ENCODE measurements at regions not wholly inside any gene's neighbourhood (a gene's known extent, or its start where the extent isn't known, plus 50 kb on each side); places are given as distances from the start of the nearest gene placed in this dataset.

DNA sequence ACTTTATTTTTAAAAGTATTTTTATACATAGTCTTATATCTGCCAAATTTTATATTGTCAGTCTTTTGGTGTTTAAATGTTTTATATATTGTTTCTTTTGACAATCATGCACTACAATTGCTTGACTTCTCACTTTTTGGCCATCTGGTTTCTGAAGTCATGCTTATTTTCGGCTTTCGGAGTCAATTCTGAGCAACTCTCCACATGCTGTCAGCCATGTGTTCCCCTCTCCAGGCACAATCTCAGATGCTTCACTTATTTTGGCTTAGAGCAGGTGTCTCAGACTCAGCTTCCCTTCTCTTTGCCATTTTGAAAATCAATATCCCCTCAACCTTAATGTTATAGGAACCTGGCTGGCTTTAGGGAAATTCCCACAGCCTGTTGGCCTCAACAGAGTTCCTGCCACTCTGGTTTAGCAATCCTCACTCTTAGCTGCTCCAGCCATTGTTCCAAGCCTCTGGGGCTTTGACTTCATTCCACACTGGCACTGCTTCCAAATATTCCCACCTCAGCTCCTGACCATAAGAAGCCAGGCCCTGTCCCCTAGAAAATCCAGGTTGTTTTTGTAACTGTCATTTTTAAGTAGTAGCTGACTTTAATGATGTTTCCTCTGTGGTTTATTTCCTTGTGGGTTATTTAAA lies 125.5 kb upstream of the FAR2 start:
- Histone ChIP-seq H3K9me3 (ENCODE audit: low read depth, low read length, poor library complexity, severe bottlenecking) (no peaks in the 10 kb centered on the region), H3K27me3 (replicated peaks; ENCODE audit: insufficient read depth, low read depth, low read length, poor library complexity) (no peaks in the 10 kb centered on the region), H3K4me3 (ENCODE audit: low read depth, low read length, poor library complexity, severe bottlenecking) (no peak overlapping the region), H3K4me1 (ENCODE audit: insufficient read depth, low read length, poor library complexity, severe bottlenecking) (no peaks in the 10 kb centered on the region), H3K36me3 (ENCODE audit: insufficient read depth, low read length, poor library complexity, severe bottlenecking) (no peaks in the 10 kb centered on the region), H3K27ac (ENCODE audit: low read depth, low read length, poor library complexity, severe bottlenecking) (no peak overlapping the region)
- DNase-seq (ENCODE audit: low spot score), result no peak
- CTCF ChIA-PET, result no interaction called here
- POLR2A ChIA-PET (ENCODE audit: low non-redundant PET), result no interaction called here
- intact Hi-C loops (cut with micrococcal nuclease; ENCODE audit: unreplicated experiment), result no loop called here
- TF ChIP-seq, protein P1, sequence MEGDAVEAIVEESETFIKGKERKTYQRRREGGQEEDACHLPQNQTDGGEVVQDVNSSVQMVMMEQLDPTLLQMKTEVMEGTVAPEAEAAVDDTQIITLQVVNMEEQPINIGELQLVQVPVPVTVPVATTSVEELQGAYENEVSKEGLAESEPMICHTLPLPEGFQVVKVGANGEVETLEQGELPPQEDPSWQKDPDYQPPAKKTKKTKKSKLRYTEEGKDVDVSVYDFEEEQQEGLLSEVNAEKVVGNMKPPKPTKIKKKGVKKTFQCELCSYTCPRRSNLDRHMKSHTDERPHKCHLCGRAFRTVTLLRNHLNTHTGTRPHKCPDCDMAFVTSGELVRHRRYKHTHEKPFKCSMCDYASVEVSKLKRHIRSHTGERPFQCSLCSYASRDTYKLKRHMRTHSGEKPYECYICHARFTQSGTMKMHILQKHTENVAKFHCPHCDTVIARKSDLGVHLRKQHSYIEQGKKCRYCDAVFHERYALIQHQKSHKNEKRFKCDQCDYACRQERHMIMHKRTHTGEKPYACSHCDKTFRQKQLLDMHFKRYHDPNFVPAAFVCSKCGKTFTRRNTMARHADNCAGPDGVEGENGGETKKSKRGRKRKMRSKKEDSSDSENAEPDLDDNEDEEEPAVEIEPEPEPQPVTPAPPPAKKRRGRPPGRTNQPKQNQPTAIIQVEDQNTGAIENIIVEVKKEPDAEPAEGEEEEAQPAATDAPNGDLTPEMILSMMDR (conservative IDR thresholded peaks at IDR 0.05; ENCODE audit: low read depth, low read length), result no peak
- TF ChIP-seq EZH2 (IDR thresholded peaks at IDR 0.05; ENCODE audit: borderline replicate concordance, low read depth, low read length, poor library complexity, severe bottlenecking), result no peak
- BruUV-seq (replicated peaks), result no TSS peak

DNA sequence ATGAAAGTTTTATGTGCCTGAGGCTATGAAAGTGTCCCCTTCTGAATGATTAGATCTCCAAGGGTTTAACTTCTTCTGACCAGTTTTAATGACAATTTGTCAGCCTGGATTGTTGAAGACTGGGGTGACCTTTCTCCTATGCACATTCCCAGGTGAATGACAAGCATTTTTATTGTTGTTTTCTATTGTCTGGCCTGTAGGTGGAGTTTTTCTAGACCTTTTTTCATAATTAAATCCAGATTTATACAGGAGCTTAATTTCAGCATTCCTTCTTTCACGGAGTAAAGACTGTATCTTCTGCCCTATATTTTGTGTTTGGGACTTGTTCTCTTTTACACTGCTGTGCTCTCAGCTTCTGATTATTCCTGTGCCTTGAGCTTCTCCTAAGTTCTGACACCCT lies 125.0 kb upstream of the FAR2 start:
- Histone ChIP-seq H3K9me3 (ENCODE audit: low read depth, low read length, poor library complexity, severe bottlenecking) (no peaks in the 10 kb centered on the region), H3K36me3 (ENCODE audit: insufficient read depth, low read length, poor library complexity, severe bottlenecking) (no peaks in the 10 kb centered on the region), H3K4me3 (ENCODE audit: low read depth, low read length, poor library complexity, severe bottlenecking) (no peak overlapping the region), H3K27ac (ENCODE audit: low read depth, low read length, poor library complexity, severe bottlenecking) (no peak overlapping the region), H3K4me1 (ENCODE audit: insufficient read depth, low read length, poor library complexity, severe bottlenecking) (no peaks in the 10 kb centered on the region), H3K27me3 (replicated peaks; ENCODE audit: insufficient read depth, low read depth, low read length, poor library complexity) (no peaks in the 10 kb centered on the region)
- no peak for DNase-seq (ENCODE audit: low spot score)
- no TSS peak for BruUV-seq (replicated peaks)
- TF ChIP-seq EZH2 (IDR thresholded peaks at IDR 0.05; ENCODE audit: borderline replicate concordance, low read depth, low read length, poor library complexity, severe bottlenecking), result no peak
- TF ChIP-seq, protein P1 (conservative IDR thresholded peaks at IDR 0.05; ENCODE audit: low read depth, low read length), result no peak; the same call in 1 of the 2 replicates
- ChIA-PET POLR2A (ENCODE audit: low non-redundant PET) (no interaction called here), CTCF (no interaction called here)
- intact Hi-C loops (cut with micrococcal nuclease; ENCODE audit: unreplicated experiment), result no loop called here

DNA sequence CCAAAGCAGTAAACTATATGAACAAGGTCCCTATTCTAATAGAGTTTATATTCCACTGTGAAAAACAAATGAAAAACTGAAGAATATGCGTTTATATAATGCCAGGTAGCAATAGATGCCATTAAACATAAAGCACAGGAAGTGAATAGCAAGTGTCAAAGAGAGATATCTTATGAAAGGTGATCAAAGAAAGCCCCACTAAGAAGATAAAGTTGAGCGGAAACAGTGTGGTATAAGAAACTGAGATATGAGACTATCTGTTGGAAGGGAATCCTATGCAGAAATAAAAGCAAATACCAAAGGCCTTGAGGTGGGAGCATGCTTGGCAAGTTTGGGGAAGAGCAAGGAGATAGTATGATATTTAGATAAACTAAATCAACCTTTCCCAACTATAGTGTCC lies 123.1 kb upstream of the FAR2 start:
- ChIA-PET POLR2A (ENCODE audit: low non-redundant PET) (no interaction called here), CTCF (no interaction called here)

More for the DNA sequence above, 123.1 kb upstream of the FAR2 start:
- no TSS peak for BruUV-seq (replicated peaks)
- Histone ChIP-seq H3K36me3 (ENCODE audit: insufficient read depth, low read length, poor library complexity, severe bottlenecking) (no peaks in the 10 kb centered on the region), H3K4me3 (ENCODE audit: low read depth, low read length, poor library complexity, severe bottlenecking) (no peak overlapping the region), H3K9me3 (ENCODE audit: low read depth, low read length, poor library complexity, severe bottlenecking) (no peaks in the 10 kb centered on the region), H3K27me3 (replicated peaks; ENCODE audit: insufficient read depth, low read depth, low read length, poor library complexity) (no peaks in the 10 kb centered on the region), H3K4me1 (ENCODE audit: insufficient read depth, low read length, poor library complexity, severe bottlenecking) (no peaks in the 10 kb centered on the region), H3K27ac (ENCODE audit: low read depth, low read length, poor library complexity, severe bottlenecking) (no peak overlapping the region)
- intact Hi-C loops (cut with micrococcal nuclease; ENCODE audit: unreplicated experiment), result no loop called here
- TF ChIP-seq, protein P1 (conservative IDR thresholded peaks at IDR 0.05; ENCODE audit: low read depth, low read length), result no peak
- no peak for TF ChIP-seq EZH2 (IDR thresholded peaks at IDR 0.05; ENCODE audit: borderline replicate concordance, low read depth, low read length, poor library complexity, severe bottlenecking)
- no peak for DNase-seq (ENCODE audit: low spot score)
